H9 (cell line): ENCODE measurements at regions not wholly inside any gene's neighbourhood (a gene's known extent, or its start where the extent isn't known, plus 50 kb on each side); places are given as distances from the start of the nearest gene placed in this dataset.

Source experiments
- DNase-seq: peaks from one replicate; pipeline ENCODE4 v3.0.0-alpha.2; 2017
- H2AFZ ChIP-seq: one replicate; pipeline ENCODE4 v1.6.1; 2013; ENCODE audit warnings: mild to moderate bottlenecking, low read length, control low read depth, moderate library complexity
- H2AK5ac ChIP-seq: 2 replicates; pipeline ENCODE4 v1.6.1; 2013; ENCODE audit warnings: low read length, control low read depth, mixed read lengths; ENCODE audit not compliant: insufficient read length
- H2BK120ac ChIP-seq: one replicate; pipeline ENCODE4 v1.6.1; 2013; ENCODE audit warnings: low read depth, mild to moderate bottlenecking, low read length, control low read depth, inconsistent platforms; ENCODE audit not compliant: poor library complexity, severe bottlenecking
- H2BK12ac ChIP-seq: 2 replicates; pipeline ENCODE4 v1.6.1; 2013; ENCODE audit warnings: low read length, control low read depth, mixed read lengths, low read depth; ENCODE audit not compliant: insufficient read length
- H2BK15ac ChIP-seq: 2 replicates; pipeline ENCODE4 v1.6.1; 2013; ENCODE audit warnings: low read depth, low read length, control low read depth
- H2BK20ac ChIP-seq: one replicate; pipeline ENCODE4 v1.6.1; 2013; ENCODE audit warnings: low read depth, mild to moderate bottlenecking, low read length, control low read depth, inconsistent platforms; ENCODE audit not compliant: poor library complexity, severe bottlenecking
- H2BK5ac ChIP-seq: 2 replicates; pipeline ENCODE4 v1.6.1; 2013; ENCODE audit warnings: low read length, control low read depth, mixed read lengths; ENCODE audit not compliant: insufficient read length
- H3K14ac ChIP-seq: 2 replicates; pipeline ENCODE4 v1.6.1; 2013; ENCODE audit warnings: low read length, control low read depth; ENCODE audit not compliant: insufficient read depth
- H3K18ac ChIP-seq: 2 replicates; pipeline ENCODE4 v1.6.1; 2013; ENCODE audit warnings: low read depth, mild to moderate bottlenecking, mixed read lengths, low read length, control low read depth; ENCODE audit not compliant: insufficient read length
- H3K23ac ChIP-seq: 2 replicates; pipeline ENCODE4 v1.6.1; 2013; ENCODE audit warnings: low read length, control low read depth, mixed read lengths, low read depth; ENCODE audit not compliant: insufficient read length
- H3K23me2 ChIP-seq: 2 replicates; pipeline ENCODE4 v1.6.1; 2013; ENCODE audit warnings: low read depth, mild to moderate bottlenecking, mixed read lengths, low read length, control low read depth; ENCODE audit not compliant: insufficient read length, poor library complexity, severe bottlenecking
- H3K27ac ChIP-seq: 2 replicates; pipeline ENCODE4 v1.5.1; 2013; ENCODE audit warnings: low read length, control low read depth, mixed read lengths, low read depth; ENCODE audit not compliant: insufficient read length
- H3K27me3 ChIP-seq: 2 replicates; pipeline ENCODE4 v1.6.1; 2013; ENCODE audit warnings: low read length, control low read depth, inconsistent platforms; ENCODE audit not compliant: insufficient read depth
- H3K4ac ChIP-seq: 2 replicates; pipeline ENCODE4 v1.6.1; 2013; ENCODE audit warnings: low read depth, mild to moderate bottlenecking, control low read depth, inconsistent platforms, low read length, moderate library complexity
- H3K4me1 ChIP-seq: 2 replicates; pipeline ENCODE4 v1.6.1; 2013; ENCODE audit warnings: low read length, control low read depth, inconsistent platforms; ENCODE audit not compliant: insufficient read depth
- H3K4me2 ChIP-seq: 2 replicates; pipeline ENCODE4 v1.6.1; 2013; ENCODE audit warnings: low read length, control low read depth, mixed read lengths; ENCODE audit not compliant: insufficient read length, insufficient read depth
- H3K56ac ChIP-seq: 2 replicates; pipeline ENCODE4 v1.6.1; 2013; ENCODE audit warnings: low read depth, mild to moderate bottlenecking, mixed read lengths, low read length, control low read depth; ENCODE audit not compliant: insufficient read length
- H3K79me1 ChIP-seq: 2 replicates; pipeline ENCODE4 v1.6.1; 2013; ENCODE audit warnings: low read depth, mild to moderate bottlenecking, moderate library complexity, low read length, control low read depth, inconsistent platforms; ENCODE audit not compliant: insufficient read depth, poor library complexity, severe bottlenecking
- H3K79me2 ChIP-seq: 2 replicates; pipeline ENCODE4 v1.6.1; 2013; ENCODE audit warnings: low read length, control low read depth, inconsistent platforms; ENCODE audit not compliant: insufficient read depth
- H3K9ac ChIP-seq: 2 replicates; pipeline ENCODE4 v1.6.1; 2013; ENCODE audit warnings: low read length, control low read depth, mixed read lengths; ENCODE audit not compliant: insufficient read length; ENCODE audit errors: extremely low read depth
- H3K9me3 ChIP-seq: one replicate; pipeline ENCODE4 v1.6.1; 2013; ENCODE audit warnings: low read depth, low read length, inconsistent platforms; ENCODE audit not compliant: control insufficient read depth
- H3T11ph ChIP-seq: one replicate; pipeline ENCODE4 v1.6.1; 2013; ENCODE audit warnings: mild to moderate bottlenecking, low read length, control low read depth, inconsistent platforms
- H4K20me1 ChIP-seq: one replicate; pipeline ENCODE4 v1.6.1; 2013; ENCODE audit not compliant: control insufficient read depth, insufficient read length, insufficient read depth
- H4K5ac ChIP-seq: 2 replicates; pipeline ENCODE4 v1.6.1; 2013; ENCODE audit warnings: low read depth, mild to moderate bottlenecking, mixed read lengths, low read length, control low read depth; ENCODE audit not compliant: insufficient read length
- H4K8ac ChIP-seq: replicated peaks from 2 replicates; pipeline ENCODE4 v1.6.1; 2013; ENCODE audit warnings: low read length, control low read depth, mixed read lengths, low read depth; ENCODE audit not compliant: insufficient read length
- H4K91ac ChIP-seq: 2 replicates; pipeline ENCODE4 v1.6.1; 2013; ENCODE audit warnings: low read depth, mild to moderate bottlenecking, moderate library complexity, mixed read lengths, low read length, control low read depth; ENCODE audit not compliant: insufficient read length
- H3K27ac Mint-ChIP-seq, 3 experiments: 2 replicates in 2 of 3; 3 replicates in 1 of 3; pipeline ENCODE4 v1.8.0; 2020 to 2021; ENCODE audit warnings: mixed read lengths in 3 of 3, mild to moderate bottlenecking in 1 of 3, moderate library complexity in 1 of 3
- H3K27me3 Mint-ChIP-seq: 2 replicates; pipeline ENCODE4 v1.8.0; 2021; ENCODE audit warnings: low read depth, mild to moderate bottlenecking, moderate library complexity, mixed read lengths
- H3K36me3 Mint-ChIP-seq, 3 experiments: 2 replicates in 2 of 3; 3 replicates in 1 of 3; pipeline ENCODE4 v1.8.0; 2020 to 2021; ENCODE audit warnings: low read depth in 3 of 3, mixed read lengths in 3 of 3; ENCODE audit not compliant: insufficient read depth in 1 of 3
- H3K4me1 Mint-ChIP-seq, 2 experiments: 2 replicates each; pipeline ENCODE4 v1.8.0; 2020; ENCODE audit warnings: mixed read lengths in 2 of 2
- H3K4me3 Mint-ChIP-seq, 2 experiments: 2 replicates in 1 of 2; 3 replicates in 1 of 2; pipeline ENCODE4 v1.8.0; 2020 to 2021; ENCODE audit warnings: mild to moderate bottlenecking in 2 of 2, mixed read lengths in 2 of 2, moderate library complexity in 1 of 2
- H3K9me3 Mint-ChIP-seq, 2 experiments: 2 replicates in 1 of 2; 3 replicates in 1 of 2; pipeline ENCODE4 v1.8.0; 2020; ENCODE audit warnings: mild to moderate bottlenecking in 2 of 2, mixed read lengths in 2 of 2, moderate library complexity in 1 of 2
- CTCF ChIP-seq: fragments of 200-600 bp; sonication (generic); conservative IDR thresholded peaks from 3 replicates; pipeline ENCODE4 v1.8.0; 2021; ENCODE audit warnings: antibody characterized with exemption, mild to moderate bottlenecking
- WGBS: extraction: QIAGEN DNeasy Blood & Tissue Kit; methylation state at CpG from one replicate; pipeline ENCODE4 v1.1.7; 2013; ENCODE audit warnings: missing lambda C conversion rate, low lambda C conversion rate, mixed read lengths; ENCODE audit not compliant: insufficient read length; ENCODE audit errors: extremely low coverage; 5-methylcytosine and 5-hydroxymethylcytosine counted together

GRCh38 chr18:5667356-5667755, 123.6 kb upstream of the EPB41L3 start:
- no peaks in the 10 kb centered on the region for H3K79me2 ChIP-seq
- H3K4me1 ChIP-seq: no peaks in the 10 kb centered on the region
- H3K4me2 ChIP-seq: no peak overlapping the region
- H3K27me3 Mint-ChIP-seq: peaks cover 7% of the 10 kb centered on the region
- H3K18ac ChIP-seq: no peak overlapping the region
- H2AK5ac ChIP-seq: no peak overlapping the region
- H2AFZ ChIP-seq: no peak overlapping the region
- TF ChIP-seq CTCF: no peak
- H3K27ac Mint-ChIP-seq: no peak overlapping the region
- H2BK5ac ChIP-seq: no peak overlapping the region
- no peak overlapping the region for H2BK20ac ChIP-seq
- H2BK12ac ChIP-seq: no peak overlapping the region
- no peak overlapping the region for H2BK15ac ChIP-seq
- no peak overlapping the region for H3T11ph ChIP-seq
- no peak overlapping the region for H4K5ac ChIP-seq
- H3K9me3 ChIP-seq: no peaks in the 10 kb centered on the region
- no peak overlapping the region for H2BK120ac ChIP-seq
- H4K91ac ChIP-seq: no peak overlapping the region
- H3K36me3 Mint-ChIP-seq: no peaks in the 10 kb centered on the region; a peak in 1 of 7 replicates
- H3K9me3 Mint-ChIP-seq: no peaks in the 10 kb centered on the region
- no peaks in the 10 kb centered on the region for H3K23me2 ChIP-seq
- no peak overlapping the region for H3K4me3 Mint-ChIP-seq
- H3K14ac ChIP-seq: no peak overlapping the region
- no peaks in the 10 kb centered on the region for H3K4me1 Mint-ChIP-seq
- no peak overlapping the region for H3K56ac ChIP-seq
- no peaks in the 10 kb centered on the region for H3K27me3 ChIP-seq
- no peaks in the 10 kb centered on the region for H4K20me1 ChIP-seq
- WGBS: no CpG with 5 or more reads among the region's 3 CpGs
- no peak for DNase-seq
- no peak overlapping the region for H3K9ac ChIP-seq
- H3K4ac ChIP-seq: no peak overlapping the region
- no peak overlapping the region for H3K23ac ChIP-seq
- no peak overlapping the region for H4K8ac ChIP-seq
- no peaks in the 10 kb centered on the region for H3K79me1 ChIP-seq
- H3K27ac ChIP-seq: no peak overlapping the region
